Immature natural killer cell (primary cell): ENCODE measurements at regions not wholly inside any gene's neighbourhood (a gene's known extent, or its start where the extent isn't known, plus 50 kb on each side); places are given as distances from the start of the nearest gene placed in this dataset.

Experiments
- DNase-seq, 3 donors: peaks; one replicate each; pipeline ENCODE4 v3.0.0; 2022; ENCODE audit warnings: mixed read lengths in 1 of 3
- H3K27ac Mint-ChIP-seq, 6 donors: one replicate each; pipeline ENCODE4 v1.8.0; 2020; ENCODE audit warnings: mixed read lengths in 6 of 6, mild to moderate bottlenecking in 5 of 6, inconsistent platforms in 4 of 6, moderate library complexity in 3 of 6
- H3K27me3 Mint-ChIP-seq, 3 donors: one replicate each; pipeline ENCODE4 v1.8.0; 2020 to 2021; ENCODE audit warnings: low read depth in 3 of 3, mild to moderate bottlenecking in 3 of 3, mixed read lengths in 3 of 3, moderate library complexity in 3 of 3, inconsistent platforms in 1 of 3
- H3K36me3 Mint-ChIP-seq, 3 donors: one replicate each; pipeline ENCODE4 v1.8.0; 2020; ENCODE audit warnings: mixed read lengths in 3 of 3, inconsistent platforms in 2 of 3, mild to moderate bottlenecking in 2 of 3
- H3K4me1 Mint-ChIP-seq, 2 donors: one replicate each; pipeline ENCODE4 v1.8.0; 2020; ENCODE audit warnings: inconsistent platforms in 2 of 2, mild to moderate bottlenecking in 2 of 2, mixed read lengths in 2 of 2, moderate library complexity in 1 of 2
- H3K4me3 Mint-ChIP-seq, 5 donors: one replicate each; pipeline ENCODE4 v1.8.0; 2020; ENCODE audit warnings: mild to moderate bottlenecking in 5 of 5, mixed read lengths in 5 of 5, inconsistent platforms in 3 of 5, moderate library complexity in 3 of 5
- H3K9me3 Mint-ChIP-seq, 6 donors: one replicate each; pipeline ENCODE4 v1.8.0; 2020; ENCODE audit warnings: mild to moderate bottlenecking in 6 of 6, mixed read lengths in 6 of 6, inconsistent platforms in 4 of 6, moderate library complexity in 3 of 6

- no peaks in the 10 kb centered on the region for H3K9me3 Mint-ChIP-seq
- H3K27ac Mint-ChIP-seq, result no peak overlapping the region
- no peak for DNase-seq
- H3K4me1 Mint-ChIP-seq, result peaks cover 20 to 42% of the 10 kb centered on the region in 2 donors
- H3K36me3 Mint-ChIP-seq, result peaks cover 0 to 4% (median 4%) of the 10 kb centered on the region in 3 donors
- H3K27me3 Mint-ChIP-seq, result peaks cover 0 to 1% (median 0%) of the 10 kb centered on the region in 3 donors
- no peak overlapping the region for H3K4me3 Mint-ChIP-seq
These were observed 85.1 kb downstream of the IFNG start for GRCh38 chr12:68074306-68075027.

- H3K27me3 Mint-ChIP-seq, result peaks cover 0 to 6% (median 2%) of the 10 kb centered on the region in 3 donors
- no peak overlapping the region for H3K4me3 Mint-ChIP-seq
- peaks cover 5 to 16% (median 10%) of the 10 kb centered on the region in 6 donors for H3K9me3 Mint-ChIP-seq
- H3K36me3 Mint-ChIP-seq, result peaks cover 6 to 15% (median 14%) of the 10 kb centered on the region in 3 donors
- peaks cover 17 to 37% of the 10 kb centered on the region in 2 donors for H3K4me1 Mint-ChIP-seq
- no peak for DNase-seq
- H3K27ac Mint-ChIP-seq, result no peak overlapping the region
These were observed 81.7 kb downstream of the IFNG-AS1 start for GRCh38 chr12:68070957-68071356.
